ENCODE measurements at regions not wholly inside any gene's neighbourhood (a gene's known extent, or its start where the extent isn't known, plus 50 kb on each side); places are given as distances from the start of the nearest gene placed in this dataset.

GRCh38 chr6:141164042-141164743, 968.5 kb upstream of the GJE1 start:
- DNase-seq (ENCODE audit: low read depth): no peak

GRCh38 chr6:141163107-141163506, 969.6 kb upstream of the GJE1 start:
- DNase-seq (ENCODE audit: low read depth): no peak

GRCh38 chr6:141158740-141159139, 974.0 kb upstream of the GJE1 start:
- DNase-seq (ENCODE audit: low read depth): no peak

- DNase-seq (ENCODE audit: low read depth): no peak
Measured at GRCh38 chr6:141153563-141153962, 979.2 kb upstream of the GJE1 start.

- no peak for DNase-seq (ENCODE audit: low read depth)
Measured at GRCh38 chr6:141152951-141153350, 979.8 kb upstream of the GJE1 start.

- DNase-seq (ENCODE audit: low read depth): no peak
Measured at GRCh38 chr6:141151710-141152417, 980.9 kb upstream of the GJE1 start.

- no peak for DNase-seq (ENCODE audit: low read depth)
Measured at GRCh38 chr6:141141870-141142269, 990.9 kb upstream of the GJE1 start.

GRCh38 chr6:141140905-141141304, 991.8 kb upstream of the GJE1 start:
- no peak for DNase-seq (ENCODE audit: low read depth)

- DNase-seq (ENCODE audit: low read depth): no peak
Measured at GRCh38 chr6:141139461-141139860, 993.3 kb upstream of the GJE1 start.

- DNase-seq (ENCODE audit: low read depth): no peak
Measured at GRCh38 chr6:141134723-141135122, 998.0 kb upstream of the GJE1 start.

GRCh38 chr6:141133836-141134235, 998.9 kb upstream of the GJE1 start:
- no peak for DNase-seq (ENCODE audit: low read depth)

GRCh38 chr6:141133346-141133745, 999.4 kb upstream of the GJE1 start:
- DNase-seq (ENCODE audit: low read depth): no peak

GRCh38 chr6:141131616-141132015, 1001.1 kb upstream of the GJE1 start:
- no peak for DNase-seq (ENCODE audit: low read depth)

- DNase-seq (ENCODE audit: low read depth): no peak
Measured at GRCh38 chr6:141123497-141123896, 1009.2 kb upstream of the GJE1 start.

GRCh38 chr6:141123049-141123448, 1009.7 kb upstream of the GJE1 start:
- no peak for DNase-seq (ENCODE audit: low read depth)

- no peak for DNase-seq (ENCODE audit: low read depth)
Measured at GRCh38 chr6:141118991-141119390, 1013.7 kb upstream of the GJE1 start.

- DNase-seq (ENCODE audit: low read depth): no peak
Measured at GRCh38 chr6:141117874-141118273, 1014.9 kb upstream of the GJE1 start.

- DNase-seq (ENCODE audit: low read depth): no peak
Measured at GRCh38 chr6:141110481-141110880, 1022.2 kb upstream of the GJE1 start.

- DNase-seq (ENCODE audit: low read depth): peak; percentile 26
Measured at GRCh38 chr6:141107591-141108160, 1025.0 kb upstream of the GJE1 start.

- DNase-seq (ENCODE audit: low read depth): no peak
Measured at GRCh38 chr6:141105481-141105880, 1027.2 kb upstream of the GJE1 start.

GRCh38 chr6:141103246-141103645, 1029.5 kb upstream of the GJE1 start:
- no peak for DNase-seq (ENCODE audit: low read depth)

- DNase-seq (ENCODE audit: low read depth): no peak
Measured at GRCh38 chr6:141097471-141097870, 1035.3 kb upstream of the GJE1 start.

GRCh38 chr6:141095308-141095707, 1037.4 kb upstream of the GJE1 start:
- no peak for DNase-seq (ENCODE audit: low read depth)
